ENCODE measurements at regions not wholly inside any gene's neighbourhood (a gene's known extent, or its start where the extent isn't known, plus 50 kb on each side); places are given as distances from the start of the nearest gene placed in this dataset.

DNA sequence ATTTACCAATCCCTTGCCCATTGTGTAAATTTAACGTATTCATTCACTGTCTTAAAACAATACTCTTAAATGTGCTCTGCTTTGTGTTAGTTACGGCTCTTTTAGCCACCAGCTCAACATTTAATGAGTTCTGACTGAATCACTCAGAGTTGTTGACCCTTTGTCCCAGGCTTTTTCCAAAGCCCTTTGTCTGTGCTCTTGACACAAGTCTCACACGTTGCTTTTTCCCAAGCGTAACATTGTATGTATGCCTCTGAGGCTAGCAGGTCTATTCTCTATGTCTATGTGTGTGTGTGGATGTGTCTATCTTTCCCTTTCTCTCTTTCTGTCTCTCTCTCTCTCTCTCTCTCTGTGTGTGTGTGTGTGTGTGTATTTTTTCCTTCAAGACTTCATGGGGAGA lies 435.4 kb upstream of the GOLIM4 start:
- no peak for DNase-seq
- Histone ChIP-seq H4K20me1 (ENCODE audit: insufficient read depth, low read depth, low read length) (no peaks in the 10 kb centered on the region), H3K4me2 (ENCODE audit: low read depth, low read length, poor library complexity, severe bottlenecking) (no peak overlapping the region), H3K79me2 (ENCODE audit: low read length) (no peaks in the 10 kb centered on the region), H2AFZ (ENCODE audit: low read length) (no peak overlapping the region), H3K27me3 (ENCODE audit: low read length) (no peaks in the 10 kb centered on the region), H3K36me3 (ENCODE audit: insufficient read depth, low read length) (no peaks in the 10 kb centered on the region), H3K27ac (ENCODE audit: low read length) (no peak overlapping the region), H3K9me3 (ENCODE audit: low read length) (no peaks in the 10 kb centered on the region), H3K9me2 (replicated peaks; ENCODE audit: insufficient read depth, low read length) (no peaks in the 10 kb centered on the region), H3K4me3 (ENCODE audit: low read length) (no peak overlapping the region), H3K4me1 (ENCODE audit: low read length) (no peaks in the 10 kb centered on the region), H3K9ac (ENCODE audit: low read length) (no peak overlapping the region)

DNA sequence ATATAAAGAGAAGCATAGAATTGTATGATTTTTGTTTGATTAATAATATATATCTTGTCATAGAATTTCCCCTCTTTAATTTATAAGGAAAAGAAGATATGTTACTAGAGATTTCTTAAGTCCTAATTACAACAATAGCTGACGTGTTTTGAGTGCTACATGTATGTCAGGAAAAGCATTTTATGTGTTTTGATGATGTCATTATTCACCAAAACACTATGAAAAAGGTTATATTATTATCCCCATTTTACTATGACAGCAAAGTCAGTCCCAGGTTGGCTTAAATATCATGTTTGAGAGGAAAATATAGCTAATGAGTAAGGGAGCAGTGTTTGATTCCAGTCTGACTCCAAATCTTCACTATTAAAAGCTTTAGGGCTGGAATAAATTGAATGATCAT lies 428.4 kb upstream of the GOLIM4 start:
- H3K9ac ChIP-seq (ENCODE audit: low read length) = no peak overlapping the region
- H2AFZ ChIP-seq (ENCODE audit: low read length) = no peak overlapping the region
- no peaks in the 10 kb centered on the region for H3K36me3 ChIP-seq (ENCODE audit: insufficient read depth, low read length)
- no peak for DNase-seq
- no peaks in the 10 kb centered on the region for H4K20me1 ChIP-seq (ENCODE audit: insufficient read depth, low read depth, low read length)
- no peak overlapping the region for H3K27ac ChIP-seq (ENCODE audit: low read length)
- H3K9me2 ChIP-seq (replicated peaks; ENCODE audit: insufficient read depth, low read length) = no peaks in the 10 kb centered on the region
- H3K79me2 ChIP-seq (ENCODE audit: low read length) = no peaks in the 10 kb centered on the region
- no peak overlapping the region for H3K4me3 ChIP-seq (ENCODE audit: low read length)
- no peak overlapping the region for H3K4me2 ChIP-seq (ENCODE audit: low read depth, low read length, poor library complexity, severe bottlenecking)
- no peaks in the 10 kb centered on the region for H3K9me3 ChIP-seq (ENCODE audit: low read length)
- no peaks in the 10 kb centered on the region for H3K27me3 ChIP-seq (ENCODE audit: low read length)
- no peaks in the 10 kb centered on the region for H3K4me1 ChIP-seq (ENCODE audit: low read length)

DNA sequence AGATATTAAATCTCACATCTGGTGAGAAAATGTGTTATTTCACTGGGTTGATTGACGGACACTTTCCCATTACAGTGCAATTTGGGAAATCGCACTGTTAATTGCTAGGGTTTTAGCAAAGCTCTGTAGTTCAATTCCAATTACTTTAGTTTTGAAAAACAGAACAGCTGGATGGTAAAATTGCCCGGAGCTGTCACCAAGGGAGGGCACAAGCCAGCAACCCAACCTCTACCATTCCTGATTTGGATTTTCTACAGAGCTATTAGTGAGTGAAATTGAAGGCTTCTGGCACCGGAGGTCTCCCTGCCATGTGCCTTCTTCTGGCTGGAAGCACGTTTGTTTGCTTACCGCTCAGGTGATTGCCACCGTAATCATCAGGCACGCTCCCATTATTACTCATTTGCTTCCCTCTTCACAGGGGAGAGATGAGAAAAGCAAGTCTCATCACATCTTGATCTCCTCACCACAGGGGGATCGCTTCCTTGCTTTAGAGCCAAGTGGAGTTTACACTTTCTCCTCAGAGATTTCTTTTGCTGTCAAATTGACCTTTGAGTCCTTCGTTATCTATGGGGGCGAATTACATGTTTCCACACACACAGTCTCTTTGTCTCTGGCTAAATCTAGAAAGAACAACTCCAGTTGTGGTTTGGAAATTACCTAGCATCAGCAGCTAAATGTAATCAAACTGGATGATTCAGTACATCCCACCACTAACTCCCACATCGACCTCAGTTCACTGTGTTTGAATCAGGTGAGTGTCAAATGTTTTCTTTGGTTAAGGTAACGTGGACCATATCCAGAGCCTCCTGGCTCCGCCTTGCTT lies 421.7 kb upstream of the GOLIM4 start:
- no peaks in the 10 kb centered on the region for H3K79me2 ChIP-seq (ENCODE audit: low read length)
- H3K4me3 ChIP-seq (ENCODE audit: low read length) = no peak overlapping the region
- no peak overlapping the region for H3K9ac ChIP-seq (ENCODE audit: low read length)
- H3K27me3 ChIP-seq (ENCODE audit: low read length) = no peaks in the 10 kb centered on the region
- H2AFZ ChIP-seq (ENCODE audit: low read length) = no peak overlapping the region
- no peaks in the 10 kb centered on the region for H3K9me2 ChIP-seq (replicated peaks; ENCODE audit: insufficient read depth, low read length)
- no peaks in the 10 kb centered on the region for H4K20me1 ChIP-seq (ENCODE audit: insufficient read depth, low read depth, low read length)
- no peak for DNase-seq
- H3K9me3 ChIP-seq (ENCODE audit: low read length) = no peaks in the 10 kb centered on the region
- no peaks in the 10 kb centered on the region for H3K4me1 ChIP-seq (ENCODE audit: low read length)
- H3K36me3 ChIP-seq (ENCODE audit: insufficient read depth, low read length) = no peaks in the 10 kb centered on the region
- H3K4me2 ChIP-seq (ENCODE audit: low read depth, low read length, poor library complexity, severe bottlenecking) = no peak overlapping the region
- no peak overlapping the region for H3K27ac ChIP-seq (ENCODE audit: low read length)

GRCh38 chr3:168514252-168514651 lies 418.5 kb upstream of the GOLIM4 start:
- DNase-seq = no peak
- Histone ChIP-seq H3K4me3 (ENCODE audit: low read length) (no peak overlapping the region), H3K9me2 (replicated peaks; ENCODE audit: insufficient read depth, low read length) (no peaks in the 10 kb centered on the region)

DNA sequence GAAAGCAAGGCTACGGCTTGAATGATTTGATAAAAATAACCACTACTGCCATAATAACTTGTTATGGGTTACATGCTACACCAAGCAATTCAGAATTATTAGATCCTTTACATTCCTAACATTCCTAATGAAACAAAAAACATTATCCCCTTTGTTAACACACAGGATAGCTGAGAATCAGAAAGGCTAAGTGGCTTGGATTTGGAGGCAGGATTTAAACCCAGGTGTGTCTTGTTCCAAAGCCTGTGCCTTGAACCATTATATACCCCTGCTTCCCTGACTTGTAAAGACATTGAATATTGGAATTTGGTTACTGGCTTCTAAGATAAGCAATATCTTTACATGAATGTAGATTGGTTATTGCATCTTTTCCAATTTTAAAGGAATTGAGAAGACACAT lies 417.1 kb upstream of the GOLIM4 start:
- no peaks in the 10 kb centered on the region for H3K79me2 ChIP-seq (ENCODE audit: low read length)
- no peak for DNase-seq
- no peak overlapping the region for H3K4me2 ChIP-seq (ENCODE audit: low read depth, low read length, poor library complexity, severe bottlenecking)
- no peaks in the 10 kb centered on the region for H3K27me3 ChIP-seq (ENCODE audit: low read length)
- H3K4me1 ChIP-seq (ENCODE audit: low read length) = no peaks in the 10 kb centered on the region
- H3K9me3 ChIP-seq (ENCODE audit: low read length) = no peaks in the 10 kb centered on the region
- H2AFZ ChIP-seq (ENCODE audit: low read length) = no peak overlapping the region
- no peak overlapping the region for H3K4me3 ChIP-seq (ENCODE audit: low read length)
- H3K9me2 ChIP-seq (replicated peaks; ENCODE audit: insufficient read depth, low read length) = no peaks in the 10 kb centered on the region
- H3K27ac ChIP-seq (ENCODE audit: low read length) = no peak overlapping the region
- no peaks in the 10 kb centered on the region for H4K20me1 ChIP-seq (ENCODE audit: insufficient read depth, low read depth, low read length)
- H3K9ac ChIP-seq (ENCODE audit: low read length) = no peak overlapping the region
- H3K36me3 ChIP-seq (ENCODE audit: insufficient read depth, low read length) = no peaks in the 10 kb centered on the region

More at GRCh38 chr3:168514252-168514651, 418.5 kb upstream of the GOLIM4 start:
- Histone ChIP-seq H3K27ac (ENCODE audit: low read length) (no peak overlapping the region), H3K79me2 (ENCODE audit: low read length) (no peaks in the 10 kb centered on the region), H3K27me3 (ENCODE audit: low read length) (no peaks in the 10 kb centered on the region), H3K4me2 (ENCODE audit: low read depth, low read length, poor library complexity, severe bottlenecking) (no peak overlapping the region), H3K4me1 (ENCODE audit: low read length) (no peaks in the 10 kb centered on the region), H3K9ac (ENCODE audit: low read length) (no peak overlapping the region), H4K20me1 (ENCODE audit: insufficient read depth, low read depth, low read length) (no peaks in the 10 kb centered on the region), H3K9me3 (ENCODE audit: low read length) (no peaks in the 10 kb centered on the region), H2AFZ (ENCODE audit: low read length) (no peak overlapping the region), H3K36me3 (ENCODE audit: insufficient read depth, low read length) (no peaks in the 10 kb centered on the region)

DNA sequence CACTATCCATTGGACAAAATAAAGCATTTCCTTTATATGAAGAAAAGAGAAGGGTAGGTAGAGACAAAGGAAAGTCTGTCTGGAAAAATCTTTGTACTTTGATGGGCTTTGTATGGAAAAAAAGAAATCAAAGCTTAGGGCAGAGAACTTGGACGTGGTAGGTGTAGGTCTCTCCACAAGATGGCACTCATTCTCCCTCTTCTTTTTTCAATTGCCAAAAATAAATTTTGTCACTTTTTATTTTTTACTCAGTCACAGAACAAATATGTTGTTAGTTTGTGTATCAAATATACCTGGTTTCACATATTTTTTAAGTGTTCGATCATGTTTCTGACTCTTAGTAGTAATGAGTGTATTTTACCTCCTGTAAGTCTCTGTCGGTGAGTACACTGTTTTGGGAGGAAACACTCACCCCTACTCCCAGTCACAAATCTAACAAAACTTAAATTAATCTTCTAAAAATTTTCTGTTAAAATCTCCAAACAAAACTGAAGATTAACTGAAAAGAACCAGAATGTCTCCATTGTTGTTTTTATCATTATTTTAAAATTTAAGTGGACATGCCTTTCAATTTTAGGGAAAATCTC lies 415.8 kb upstream of the GOLIM4 start:
- Histone ChIP-seq H3K9ac (ENCODE audit: low read length) (no peak overlapping the region), H3K4me2 (ENCODE audit: low read depth, low read length, poor library complexity, severe bottlenecking) (no peak overlapping the region), H3K4me1 (ENCODE audit: low read length) (no peaks in the 10 kb centered on the region), H2AFZ (ENCODE audit: low read length) (no peak overlapping the region), H3K79me2 (ENCODE audit: low read length) (no peaks in the 10 kb centered on the region), H3K4me3 (ENCODE audit: low read length) (no peak overlapping the region), H4K20me1 (ENCODE audit: insufficient read depth, low read depth, low read length) (no peaks in the 10 kb centered on the region), H3K27me3 (ENCODE audit: low read length) (no peaks in the 10 kb centered on the region), H3K9me3 (ENCODE audit: low read length) (no peaks in the 10 kb centered on the region), H3K36me3 (ENCODE audit: insufficient read depth, low read length) (no peaks in the 10 kb centered on the region), H3K9me2 (replicated peaks; ENCODE audit: insufficient read depth, low read length) (no peaks in the 10 kb centered on the region), H3K27ac (ENCODE audit: low read length) (no peak overlapping the region)
- peak; percentile 44 for DNase-seq

- Histone ChIP-seq H4K20me1 (ENCODE audit: insufficient read depth, low read depth, low read length) (no peaks in the 10 kb centered on the region), H3K36me3 (ENCODE audit: insufficient read depth, low read length) (no peaks in the 10 kb centered on the region), H3K79me2 (ENCODE audit: low read length) (no peaks in the 10 kb centered on the region), H3K4me3 (ENCODE audit: low read length) (no peak overlapping the region), H3K9ac (ENCODE audit: low read length) (no peak overlapping the region), H3K4me1 (ENCODE audit: low read length) (no peaks in the 10 kb centered on the region), H3K27ac (ENCODE audit: low read length) (no peak overlapping the region), H3K9me2 (replicated peaks; ENCODE audit: insufficient read depth, low read length) (no peaks in the 10 kb centered on the region), H2AFZ (ENCODE audit: low read length) (no peak overlapping the region), H3K4me2 (ENCODE audit: low read depth, low read length, poor library complexity, severe bottlenecking) (no peak overlapping the region), H3K27me3 (ENCODE audit: low read length) (no peaks in the 10 kb centered on the region), H3K9me3 (ENCODE audit: low read length) (no peaks in the 10 kb centered on the region)
- no peak for DNase-seq
These were observed 410.9 kb upstream of the GOLIM4 start for GRCh38 chr3:168506589-168506988.

GRCh38 chr3:168501570-168501969 lies 405.8 kb upstream of the GOLIM4 start:
- H3K79me2 ChIP-seq (ENCODE audit: low read length) = no peaks in the 10 kb centered on the region

More at GRCh38 chr3:168501570-168501969, 405.8 kb upstream of the GOLIM4 start:
- H3K9me3 ChIP-seq (ENCODE audit: low read length) = no peaks in the 10 kb centered on the region
- H3K36me3 ChIP-seq (ENCODE audit: insufficient read depth, low read length) = no peaks in the 10 kb centered on the region
- DNase-seq = no peak
- no peaks in the 10 kb centered on the region for H3K27me3 ChIP-seq (ENCODE audit: low read length)
- H3K4me2 ChIP-seq (ENCODE audit: low read depth, low read length, poor library complexity, severe bottlenecking) = no peak overlapping the region
- no peak overlapping the region for H3K4me3 ChIP-seq (ENCODE audit: low read length)
- H3K9ac ChIP-seq (ENCODE audit: low read length) = no peak overlapping the region
- no peaks in the 10 kb centered on the region for H3K9me2 ChIP-seq (replicated peaks; ENCODE audit: insufficient read depth, low read length)
- no peak overlapping the region for H2AFZ ChIP-seq (ENCODE audit: low read length)
- no peaks in the 10 kb centered on the region for H3K4me1 ChIP-seq (ENCODE audit: low read length)
- no peak overlapping the region for H3K27ac ChIP-seq (ENCODE audit: low read length)
- H4K20me1 ChIP-seq (ENCODE audit: insufficient read depth, low read depth, low read length) = no peaks in the 10 kb centered on the region
